Right lobe of liver (tissue), 4 donors: ENCODE measurements at regions not wholly inside any gene's neighbourhood (a gene's known extent, or its start where the extent isn't known, plus 50 kb on each side); places are given as distances from the start of the nearest gene placed in this dataset.

ENCODE experiments used
- CTCF ChIP-seq, 4 donors: fragments of 200-600 bp in 3 of 4; fragments of 450-650 bp in 1 of 4; IDR thresholded peaks; one replicate each; pipeline versions ENCODE4 v1.5.1 to v1.8.0; 2016 to 2022; ENCODE audit warnings: antibody characterized with exemption in 4 of 4, mild to moderate bottlenecking in 2 of 4
- POLR2A ChIP-seq: fragments of 450-650 bp; IDR thresholded peaks from one replicate; pipeline ENCODE4 v1.6.1; 2017; ENCODE audit warnings: antibody characterized with exemption, mild to moderate bottlenecking
- donor health status: DM: no; HTN: no; CAD: no.
- donor health status: DM: no; HTN: no; CAD: no.
- donor health status: DM: no; HTN: yes; CAD: no.

- TF ChIP-seq POLR2A, result no peak
- no peak for TF ChIP-seq CTCF (IDR thresholded peaks at IDR 0.05)
Measured at GRCh38 chr14:101639241-101639833, 78.0 kb downstream of the DIO3 start.
